GM18519 (cell line): ENCODE measurements at regions not wholly inside any gene's neighbourhood (a gene's known extent, or its start where the extent isn't known, plus 50 kb on each side); places are given as distances from the start of the nearest gene placed in this dataset.

Experiments used
- ATAC-seq: cut with Tn5 transposase; IDR thresholded peaks from one replicate; pipeline ENCODE4 v1.9.1; 2021; ENCODE audit warnings: mild to moderate bottlenecking, moderate library complexity; ENCODE audit not compliant: unreplicated experiment, low FRiP score

GRCh38 chr11:95337972-95338429, 107.0 kb upstream of the SESN3 start:
- no peak for ATAC-seq

GRCh38 chr11:95337175-95337957, 106.4 kb upstream of the SESN3 start:
- ATAC-seq, result peak; percentile 73

- ATAC-seq, result no peak
Measured at GRCh38 chr11:95335989-95336388, 105.0 kb upstream of the SESN3 start.

GRCh38 chr11:95331161-95331560, 100.2 kb upstream of the SESN3 start:
- no peak for ATAC-seq

- no peak for ATAC-seq
Measured at GRCh38 chr11:95330302-95330701, 99.3 kb upstream of the SESN3 start.

- no peak for ATAC-seq
Measured at GRCh38 chr11:95327273-95327948, 96.4 kb upstream of the SESN3 start.

GRCh38 chr11:95325777-95326258, 94.8 kb upstream of the SESN3 start:
- no peak for ATAC-seq

GRCh38 chr11:95324826-95325225, 93.8 kb upstream of the SESN3 start:
- ATAC-seq, result no peak

GRCh38 chr11:95322539-95322938, 91.5 kb upstream of the SESN3 start:
- ATAC-seq, result no peak

GRCh38 chr11:95318498-95318897, 87.5 kb upstream of the SESN3 start:
- ATAC-seq, result no peak

GRCh38 chr11:95308512-95309035, 77.6 kb upstream of the SESN3 start:
- no peak for ATAC-seq

- ATAC-seq, result no peak
Measured at GRCh38 chr11:95307286-95307685, 76.3 kb upstream of the SESN3 start.

GRCh38 chr11:95306801-95307200, 75.8 kb upstream of the SESN3 start:
- no peak for ATAC-seq

GRCh38 chr11:95306123-95306522, 75.1 kb upstream of the SESN3 start:
- no peak for ATAC-seq

- ATAC-seq, result no peak
Measured at GRCh38 chr11:95305705-95306104, 74.7 kb upstream of the SESN3 start.

GRCh38 chr11:95304777-95305176, 73.8 kb upstream of the SESN3 start:
- no peak for ATAC-seq

GRCh38 chr11:95302211-95302610, 71.2 kb upstream of the SESN3 start:
- no peak for ATAC-seq

GRCh38 chr11:95301474-95301873, 70.5 kb upstream of the SESN3 start:
- no peak for ATAC-seq

- no peak for ATAC-seq
Measured at GRCh38 chr11:95299078-95299679, 68.2 kb upstream of the SESN3 start.

GRCh38 chr11:95297680-95298452, 66.9 kb upstream of the SESN3 start:
- ATAC-seq, result no peak
